ENCODE measurements at regions not wholly inside any gene's neighbourhood (a gene's known extent, or its start where the extent isn't known, plus 50 kb on each side); places are given as distances from the start of the nearest gene placed in this dataset.

- no peak for TF ChIP-seq CTCF (IDR thresholded peaks at IDR 0.05)
Measured at GRCh38 chr3:43838009-43838758, 147.4 kb downstream of the ABHD5 start.

- peak; percentile 60 for TF ChIP-seq CTCF (IDR thresholded peaks at IDR 0.05)
Measured at GRCh38 chr3:43838877-43839276, 148.1 kb downstream of the ABHD5 start.

- no peak for TF ChIP-seq CTCF (IDR thresholded peaks at IDR 0.05)
Measured at GRCh38 chr3:43843386-43843785, 152.6 kb downstream of the ABHD5 start.

- TF ChIP-seq CTCF (IDR thresholded peaks at IDR 0.05), result no peak
Measured at GRCh38 chr3:43844757-43845156, 154.0 kb downstream of the ABHD5 start.

- TF ChIP-seq CTCF (IDR thresholded peaks at IDR 0.05), result no peak
Measured at GRCh38 chr3:43852066-43852465, 161.3 kb downstream of the ABHD5 start.

- TF ChIP-seq CTCF (IDR thresholded peaks at IDR 0.05), result no peak
Measured at GRCh38 chr3:43854283-43854682, 163.5 kb downstream of the ABHD5 start.

- TF ChIP-seq CTCF (IDR thresholded peaks at IDR 0.05), result no peak
Measured at GRCh38 chr3:43854916-43855315, 164.2 kb downstream of the ABHD5 start.
